Activated naive CD4-positive, alpha-beta T cell treated with Interleukin-2 at 50 U/mL for 16 hours (primary cell): ENCODE measurements at regions not wholly inside any gene's neighbourhood (a gene's known extent, or its start where the extent isn't known, plus 50 kb on each side); places are given as distances from the start of the nearest gene placed in this dataset.
A peak's percentile ranks its signal among the peaks of the same experiment; 100 is the strongest.
"Not testable (repeated sequence)": the region's sequence is repeated elsewhere in the genome, so short reads cannot be mapped to it uniquely, and the experiment has no call there.

ENCODE experiments used
- DNase-seq: peaks from one replicate; pipeline ENCODE4 v3.0.0-alpha.2; 2020

DNA sequence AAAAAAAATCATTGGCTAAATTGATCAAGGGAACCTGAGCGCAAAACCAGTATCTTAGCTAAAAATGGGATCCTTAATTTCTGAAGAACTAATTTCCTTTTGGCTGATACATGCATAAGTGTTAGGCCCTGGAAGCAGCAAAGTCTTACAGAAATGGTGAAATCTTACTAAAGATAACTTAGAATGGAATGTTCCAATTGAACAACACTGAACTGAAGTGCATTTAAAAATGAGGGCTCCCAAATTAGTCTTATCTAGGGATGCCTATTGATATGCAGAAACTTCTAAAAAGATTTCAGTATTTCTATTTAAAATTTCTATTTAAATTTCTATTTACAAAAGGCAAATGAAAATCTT, 120.7 kb upstream of the BANK1 start:
- DNase-seq: no peak

DNA sequence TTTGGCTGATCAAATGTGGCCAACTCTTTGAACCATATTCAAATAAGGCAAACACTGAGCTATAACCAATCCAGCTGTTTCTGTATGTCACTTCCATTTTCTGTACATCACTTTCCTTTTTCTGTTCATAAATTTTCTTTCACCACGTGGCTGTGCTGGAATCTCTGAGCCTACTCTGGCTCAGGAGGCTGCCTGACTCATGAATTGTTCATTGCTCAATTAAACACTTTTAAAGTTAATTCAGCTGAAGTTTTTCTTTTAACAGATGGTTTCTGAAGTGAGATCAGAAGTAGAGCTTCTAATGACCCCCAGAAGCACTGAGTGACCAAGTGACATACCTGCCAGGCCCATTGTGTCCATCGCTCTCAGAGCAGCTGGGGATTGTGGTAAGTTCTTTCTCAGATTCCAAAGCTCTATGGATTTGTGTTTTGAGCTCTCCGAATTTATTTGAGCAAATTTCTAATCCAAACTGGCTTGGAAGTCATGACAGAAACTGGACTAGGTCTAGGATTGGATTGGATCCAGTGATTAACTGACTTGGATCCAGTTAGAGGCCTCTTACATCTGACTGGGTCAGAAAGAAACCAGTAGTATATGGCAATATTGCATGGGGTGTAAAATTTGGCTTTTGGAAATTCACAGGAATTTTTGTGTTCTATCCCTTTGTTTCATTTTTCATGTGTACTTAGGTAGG, 121.2 kb upstream of the BANK1 start:
- no peak for DNase-seq

DNA sequence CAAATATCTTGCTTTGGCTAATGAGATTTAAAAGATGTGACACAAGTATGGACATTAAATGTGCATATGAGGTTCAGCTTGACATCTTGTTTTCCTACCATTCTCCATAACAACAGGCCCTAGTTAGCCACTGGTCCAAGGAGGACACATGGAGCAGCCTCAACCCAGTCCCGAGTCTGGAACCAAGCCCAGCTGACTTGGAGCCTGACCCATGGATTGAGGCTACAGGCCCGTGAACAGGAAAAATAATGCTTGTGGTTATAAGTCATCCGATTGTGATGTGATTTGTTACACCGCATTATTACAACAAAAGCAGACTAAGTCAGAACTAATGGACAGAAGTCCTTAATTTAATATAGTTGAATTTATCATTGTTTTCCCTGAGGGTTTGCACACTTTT, 123.2 kb upstream of the BANK1 start:
- DNase-seq: no peak

- DNase-seq: no peak
Measured at GRCh38 chr4:101660607-101661006, 129.9 kb upstream of the BANK1 start.

DNA sequence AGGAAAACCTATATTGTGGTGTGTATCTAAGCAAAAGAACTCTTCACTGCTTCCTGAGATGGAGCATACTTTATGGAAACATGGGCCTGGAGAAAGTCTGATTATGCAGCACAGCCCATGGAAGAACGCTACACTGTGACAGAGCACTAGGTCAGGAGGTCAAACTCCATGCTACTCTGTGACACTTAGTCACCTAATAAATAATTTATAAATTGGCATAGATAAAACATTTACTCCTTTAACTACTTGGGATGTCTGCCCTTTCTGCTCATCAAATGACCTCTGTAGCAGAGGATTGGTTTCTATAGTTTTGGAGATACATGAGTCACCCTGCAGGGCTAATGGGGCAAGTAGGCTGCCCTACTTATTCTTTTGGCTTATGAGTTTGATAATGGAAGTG, 134.7 kb upstream of the BANK1 start:
- no peak for DNase-seq

- DNase-seq: no peak
Measured at GRCh38 chr4:101655005-101655404, 135.5 kb upstream of the BANK1 start.

DNA sequence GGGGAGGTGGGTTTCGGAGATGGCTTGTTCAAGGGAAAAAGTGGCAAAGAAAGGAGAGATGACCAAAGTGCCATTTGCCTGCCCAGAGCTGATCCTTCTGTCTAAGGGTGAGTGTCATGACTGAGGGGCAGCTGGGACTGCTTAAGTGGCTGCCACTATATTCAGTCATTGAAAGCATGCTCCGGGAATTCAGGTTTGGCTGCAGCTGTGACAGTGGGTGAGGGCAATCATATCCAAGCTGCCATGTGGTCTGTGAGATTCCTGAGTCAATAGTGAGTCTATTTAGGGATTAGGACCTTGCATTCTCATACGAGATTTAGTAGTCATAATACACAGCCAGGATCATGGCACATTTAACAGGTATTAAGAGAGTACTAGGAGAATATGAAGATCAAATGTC, 138.8 kb upstream of the BANK1 start:
- no peak for DNase-seq

GRCh38 chr4:101649790-101650515, 140.6 kb upstream of the BANK1 start:
- DNase-seq: no peak

GRCh38 chr4:101647710-101648034, 142.9 kb upstream of the BANK1 start:
- DNase-seq: no peak

- DNase-seq: no peak
Measured at GRCh38 chr4:101644516-101644915, 146.0 kb upstream of the BANK1 start.

DNA sequence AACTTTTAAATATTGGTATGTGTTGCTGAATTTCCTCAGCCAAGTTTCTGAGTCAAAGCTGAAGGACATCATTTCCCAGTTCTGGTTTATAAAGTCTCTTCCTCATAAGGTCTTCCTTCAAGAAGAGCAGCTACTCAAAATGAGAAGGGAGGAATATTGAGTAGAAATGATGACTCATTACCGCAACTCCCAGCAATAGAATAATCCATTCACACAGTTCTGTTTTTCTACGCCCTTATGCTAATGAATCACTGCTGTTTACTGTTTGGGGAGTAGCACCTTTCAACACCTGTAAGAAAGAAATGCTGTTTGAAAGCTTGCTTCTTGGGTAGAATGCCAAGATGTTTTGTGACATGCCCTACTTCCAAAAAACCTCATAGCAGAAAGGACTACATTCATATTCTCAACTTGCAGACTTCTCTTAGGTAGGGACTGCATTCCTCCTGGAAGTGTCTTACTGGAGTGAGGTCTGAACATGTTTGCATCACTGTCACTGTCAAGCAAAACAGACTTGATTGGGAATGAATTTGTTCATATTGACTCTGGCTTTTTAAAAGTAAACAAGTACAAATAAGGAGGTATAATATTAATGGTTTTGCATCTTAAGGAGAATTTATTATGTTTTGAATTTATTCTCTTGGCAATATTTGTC, 147.2 kb upstream of the BANK1 start:
- no peak for DNase-seq

- DNase-seq: not testable (repeated sequence)
Measured at GRCh38 chr4:101632766-101633165, 157.8 kb upstream of the BANK1 start.

GRCh38 chr4:101630319-101630986, 160.1 kb upstream of the BANK1 start:
- no peak for DNase-seq

DNA sequence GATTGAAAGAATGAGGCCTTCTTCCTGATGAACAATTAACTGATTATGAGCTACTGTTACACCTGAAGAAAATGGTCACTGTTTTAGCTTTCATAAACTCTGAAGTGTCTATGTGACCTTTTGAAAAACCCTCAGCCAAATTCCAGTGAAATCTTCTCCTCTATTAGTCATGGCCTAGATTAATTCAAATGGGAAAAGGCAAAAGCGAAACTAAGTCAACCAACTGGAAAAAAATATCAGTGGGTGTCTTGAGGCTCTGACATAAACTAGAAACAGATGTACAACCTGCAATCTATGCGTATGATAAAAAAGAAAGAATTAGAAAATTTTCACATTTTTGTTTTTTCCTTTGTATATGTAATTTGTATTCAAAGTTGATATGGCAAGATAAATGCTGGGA, 169.4 kb upstream of the BANK1 start:
- no peak for DNase-seq

DNA sequence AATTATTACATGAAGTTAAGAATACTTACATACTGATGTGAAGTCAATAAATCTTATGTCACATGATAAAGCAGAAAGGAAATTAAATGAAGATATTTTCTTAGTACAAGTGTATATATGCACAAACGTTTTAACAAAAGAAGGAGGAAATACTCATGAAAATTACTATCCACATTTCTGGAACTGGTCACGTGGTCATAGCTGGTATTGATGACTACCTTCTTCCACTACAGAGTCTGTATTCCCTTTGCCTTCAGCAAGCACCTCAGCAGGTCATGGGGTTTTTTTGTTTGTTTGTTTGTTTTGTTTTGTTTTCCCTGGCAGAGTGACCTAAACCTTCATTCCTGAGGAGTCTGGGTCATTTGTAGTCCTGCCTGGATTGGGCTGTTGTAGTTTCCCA, 174.9 kb upstream of the BANK1 start:
- DNase-seq: no peak

DNA sequence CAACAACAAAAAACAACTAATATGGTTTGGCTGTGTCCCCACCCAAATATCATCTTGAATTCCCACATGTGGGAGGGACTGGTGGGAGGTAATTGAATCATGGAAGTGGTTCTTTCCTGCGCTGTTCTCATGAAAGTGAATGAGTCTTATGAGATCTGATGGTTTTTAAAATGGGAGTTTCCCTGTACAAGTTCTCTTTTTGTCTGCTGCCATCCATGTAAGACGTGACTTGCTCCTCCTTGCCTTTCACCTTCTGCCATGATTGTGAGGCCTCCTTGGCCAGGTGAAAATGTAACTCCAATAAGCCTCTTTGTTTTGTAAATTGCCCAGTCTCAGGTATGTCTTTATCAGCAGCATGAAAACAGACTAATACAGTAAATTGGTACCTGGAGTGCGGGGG, 183.5 kb upstream of the BANK1 start:
- not testable (repeated sequence) for DNase-seq

DNA sequence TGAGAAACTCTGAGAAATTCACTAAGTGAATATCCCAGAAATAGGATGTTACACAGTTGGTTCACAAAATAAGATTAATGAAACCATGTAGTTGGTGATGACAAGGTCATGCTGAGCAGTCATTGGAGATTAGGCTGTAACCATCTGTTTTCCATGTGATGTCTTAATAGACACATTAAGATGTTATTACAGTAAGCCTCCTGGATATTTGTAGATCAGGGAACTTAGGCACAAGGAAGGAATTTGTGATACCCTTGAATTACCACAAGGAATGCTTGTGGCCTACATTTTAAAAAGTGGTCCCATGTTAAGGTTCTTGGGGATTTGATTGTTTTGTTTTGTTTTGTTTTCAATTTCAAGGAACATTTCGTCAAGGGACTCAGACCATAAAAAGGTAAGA, 185.6 kb upstream of the BANK1 start:
- DNase-seq: no peak

DNA sequence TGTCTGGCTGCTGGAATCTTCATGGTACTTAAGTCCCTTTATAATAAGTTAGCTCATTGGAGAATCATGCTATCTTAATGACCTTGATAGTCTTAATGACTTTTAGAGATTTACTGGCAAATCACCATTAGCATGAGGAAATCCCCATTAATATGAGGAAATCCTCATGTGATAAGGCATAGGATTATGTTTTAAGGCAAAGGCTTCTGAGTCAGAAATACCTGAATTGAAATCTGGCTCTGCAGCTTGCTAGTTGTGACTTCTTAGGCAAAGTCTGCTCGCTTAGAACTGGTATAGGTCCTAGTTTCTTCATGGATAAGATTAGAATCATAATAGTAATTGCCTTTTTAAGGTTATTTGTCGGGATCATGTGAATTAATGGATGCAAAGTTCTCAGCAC, 190.2 kb upstream of the BANK1 start:
- DNase-seq: no peak

GRCh38 chr4:101599620-101600019, 190.9 kb upstream of the BANK1 start:
- DNase-seq: no peak

GRCh38 chr4:101596781-101597552, 193.6 kb upstream of the BANK1 start:
- peak; percentile 17 for DNase-seq

GRCh38 chr4:101594588-101594987, 195.9 kb upstream of the BANK1 start:
- DNase-seq: no peak

DNA sequence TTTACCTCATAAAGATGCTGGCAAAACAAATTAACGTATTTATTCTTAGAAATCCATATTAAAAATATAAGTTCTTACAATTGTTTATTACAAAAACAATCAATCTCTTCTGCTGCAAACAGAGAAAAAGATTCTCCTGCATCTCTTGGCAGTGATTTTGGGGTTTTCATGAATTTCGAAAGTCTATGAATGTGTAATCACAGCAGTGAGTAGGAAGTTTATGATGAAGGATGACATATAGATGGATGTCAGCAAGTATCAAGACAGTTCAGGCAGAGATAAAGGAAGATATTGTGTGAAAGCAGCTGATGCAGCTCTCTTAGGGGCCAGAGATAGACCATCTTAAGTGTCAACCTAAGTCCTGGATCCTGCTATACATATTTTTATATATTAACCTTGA, 196.9 kb upstream of the BANK1 start:
- DNase-seq: no peak

DNA sequence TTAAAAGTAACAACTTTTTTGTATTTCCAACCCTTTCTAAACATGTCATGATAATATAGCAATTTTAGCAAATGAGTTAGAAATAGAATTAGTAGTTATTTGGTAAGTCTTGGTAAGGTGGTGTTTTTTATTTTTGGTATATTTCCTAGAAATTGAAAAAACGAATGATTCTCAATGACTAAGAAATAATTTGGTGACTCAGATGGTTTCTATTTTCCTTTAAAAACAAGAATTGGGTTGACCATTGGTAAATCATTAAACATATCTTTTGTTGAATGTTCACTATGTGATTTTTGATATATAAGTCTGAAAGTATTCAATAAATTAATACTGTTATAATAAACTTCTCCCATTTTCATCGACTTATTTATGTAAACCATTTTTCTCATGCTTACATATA, 206.2 kb upstream of the BANK1 start:
- no peak for DNase-seq
